T47D (cell line): ENCODE measurements at regions not wholly inside any gene's neighbourhood (a gene's known extent, or its start where the extent isn't known, plus 50 kb on each side); places are given as distances from the start of the nearest gene placed in this dataset.

Experiments used
- DNase-seq, 2 experiments: peaks; one replicate each; pipeline versions ENCODE4 v3.0.0 to v3.0.0-alpha.2; 2011 to 2012; ENCODE audit warnings: low read depth in 1 of 2, low spot score in 1 of 2
- JUND ChIP-seq: IDR thresholded peaks from 2 replicates; pipeline ENCODE4 v1.6.1; 2012; ENCODE audit warnings: low read depth
- in situ Hi-C: cut with HindIII; loops from 2 replicates; pipeline ENCODE4 v1.10.0; 2016; ENCODE audit warnings: low sequenced_read_pairs, low pct_unique_long_range_greater_than_20kb

DNA sequence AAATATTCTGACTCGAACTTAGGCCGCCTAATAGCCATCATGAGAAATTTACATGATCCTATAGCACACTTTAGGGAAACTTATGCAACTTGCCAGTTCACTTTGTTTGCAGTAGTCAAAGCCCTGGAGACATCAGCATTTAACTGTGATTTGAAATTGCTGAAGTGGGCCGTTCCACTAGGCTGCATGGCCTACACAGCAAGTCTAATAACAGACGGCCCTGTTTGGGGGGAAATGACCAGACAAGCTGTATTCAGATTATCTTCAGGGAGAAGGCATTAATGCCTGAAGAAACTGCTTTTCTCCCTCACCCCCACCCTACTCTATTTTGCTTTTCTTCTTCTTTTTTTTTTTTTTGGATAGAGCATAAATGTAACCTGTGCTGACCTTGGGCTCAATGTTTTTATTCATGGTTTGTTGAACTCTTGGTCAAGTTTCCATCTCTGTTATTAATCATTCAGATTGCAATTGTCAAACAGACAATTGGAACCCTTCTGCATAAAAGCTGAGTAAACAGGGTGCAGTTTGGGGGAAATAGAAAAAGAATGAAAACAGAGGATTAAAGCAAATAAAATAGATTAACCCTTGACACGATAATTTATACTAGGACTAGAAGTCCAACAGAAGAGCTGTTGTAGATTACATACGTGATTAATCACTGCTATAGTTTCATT lies 1928.2 kb upstream of the WWC1 start:
- no peak for TF ChIP-seq JUND
- no peak for DNase-seq
- in situ Hi-C loops = no loop called here

DNA sequence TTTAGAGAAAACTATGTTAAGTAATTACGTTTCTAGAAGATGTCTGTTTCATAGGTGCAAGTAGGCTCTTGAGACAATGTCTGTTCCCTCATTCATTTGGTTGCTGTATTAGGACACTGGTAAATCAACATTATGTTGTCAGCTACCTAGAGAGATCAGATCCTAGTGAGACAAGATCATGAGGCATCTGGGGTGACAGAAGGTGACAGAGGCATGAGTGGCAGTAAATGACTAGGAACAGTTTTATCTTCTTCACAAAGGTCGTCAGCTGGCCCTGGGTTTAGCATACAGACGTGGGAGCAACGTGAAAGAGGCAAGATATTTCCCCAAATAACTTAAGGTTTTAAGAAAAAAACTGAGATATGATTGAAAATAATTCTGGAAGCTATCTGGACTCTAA lies 1926.3 kb upstream of the WWC1 start:
- in situ Hi-C loops = no loop called here
- DNase-seq = no peak
- TF ChIP-seq JUND = no peak

DNA sequence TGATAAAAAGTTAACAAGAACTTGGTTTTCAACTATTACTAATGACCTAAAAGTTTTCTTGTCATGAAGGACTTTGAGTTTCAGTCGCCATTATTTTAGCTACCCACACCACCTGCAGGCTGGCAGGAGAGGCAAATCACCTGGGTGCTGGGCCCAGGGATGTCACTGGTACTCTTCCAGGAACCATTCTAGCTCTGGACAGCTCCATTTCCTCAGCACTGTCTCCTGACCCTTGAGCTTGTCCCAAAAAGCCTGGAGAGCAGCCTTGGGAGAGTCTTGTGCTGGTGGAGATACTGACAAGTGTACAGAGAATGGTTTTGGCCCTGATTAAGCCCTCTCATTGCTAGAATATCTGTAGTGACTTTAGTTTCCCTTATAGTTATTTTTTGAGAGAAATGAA lies 1924.1 kb upstream of the WWC1 start:
- DNase-seq = peak in 1 of 2 experiments; percentile 66
- TF ChIP-seq JUND = no peak
- in situ Hi-C loops = no loop called here

DNA sequence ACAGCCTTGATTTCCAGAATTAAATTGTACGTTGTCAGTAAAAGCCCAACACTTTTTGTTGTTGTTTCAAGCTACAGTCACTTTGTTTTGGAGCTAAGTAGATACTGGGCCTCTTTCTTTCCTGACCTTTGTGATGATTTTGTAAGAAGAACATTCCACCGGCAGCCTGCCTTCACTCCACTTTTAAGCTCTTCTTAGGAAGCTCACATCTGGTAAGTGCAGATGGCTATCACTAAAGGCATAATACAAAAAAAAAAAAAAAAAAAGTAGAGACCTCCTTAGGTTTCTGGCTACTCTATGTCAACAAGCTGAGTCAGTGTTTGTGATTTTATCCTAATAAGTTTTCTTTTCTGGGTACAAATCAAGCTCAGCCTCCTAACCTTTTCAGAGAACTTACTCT lies 1922.1 kb upstream of the WWC1 start:
- DNase-seq = no peak

DNA sequence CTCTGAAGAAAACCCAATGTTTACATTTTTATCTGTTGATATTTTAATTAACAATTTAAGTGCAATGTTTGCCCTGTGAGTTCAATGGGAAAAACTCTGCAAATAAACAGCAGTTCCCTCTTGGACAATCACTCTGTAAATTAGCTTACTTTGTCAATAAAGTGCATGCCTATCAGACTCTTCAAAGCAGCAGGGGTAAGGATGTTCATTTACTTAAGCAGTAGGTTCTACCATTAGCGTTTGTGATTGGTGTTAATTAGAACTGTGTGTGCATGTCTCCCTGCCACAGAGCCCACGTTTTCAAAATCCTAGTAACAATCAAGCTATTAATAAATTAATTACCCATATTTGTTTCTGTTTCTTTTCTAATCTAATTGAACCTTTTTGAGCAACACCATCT lies 1921.6 kb upstream of the WWC1 start:
- TF ChIP-seq JUND = no peak
- in situ Hi-C loops = no loop called here
- no peak for DNase-seq

More for the DNA sequence above, 1922.1 kb upstream of the WWC1 start:
- no peak for TF ChIP-seq JUND
- in situ Hi-C loops = no loop called here

DNA sequence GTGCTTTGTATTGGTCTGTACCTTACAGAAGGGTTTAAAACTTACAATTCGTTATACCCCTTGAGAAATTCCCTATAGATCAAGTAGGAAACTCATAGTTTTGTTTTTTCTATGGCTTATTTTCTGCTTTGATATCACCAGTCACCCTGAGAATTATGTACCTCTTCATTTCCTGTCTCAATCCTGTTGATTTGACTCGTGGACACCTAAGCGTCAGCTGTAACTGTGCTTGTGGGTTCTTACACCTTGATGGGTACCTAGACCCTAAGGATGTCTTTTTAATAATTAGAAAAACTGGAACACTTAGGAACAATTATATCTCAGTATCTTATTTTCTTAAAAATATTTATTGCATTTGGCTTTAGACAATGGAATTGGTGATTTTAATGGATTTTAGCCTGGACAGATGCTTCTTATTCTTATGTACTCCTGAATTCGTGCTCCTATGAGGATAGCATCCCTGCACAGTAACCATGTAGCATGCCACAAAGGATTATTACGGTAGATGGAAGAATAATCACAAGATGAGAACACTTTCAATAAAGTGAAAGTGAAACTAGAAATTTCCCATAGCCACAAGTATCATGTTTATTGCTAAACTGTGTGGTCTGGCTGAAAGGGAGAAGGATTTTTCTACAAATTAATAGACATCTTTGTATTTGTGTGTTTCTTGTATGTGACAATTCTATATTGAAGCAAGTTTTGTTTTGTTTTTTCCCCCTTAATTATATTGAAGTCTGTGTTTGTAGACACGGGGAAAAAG lies 1920.3 kb upstream of the WWC1 start:
- DNase-seq = peak in 1 of 2 experiments; percentile 47
- in situ Hi-C loops = no loop called here
- TF ChIP-seq JUND = no peak

DNA sequence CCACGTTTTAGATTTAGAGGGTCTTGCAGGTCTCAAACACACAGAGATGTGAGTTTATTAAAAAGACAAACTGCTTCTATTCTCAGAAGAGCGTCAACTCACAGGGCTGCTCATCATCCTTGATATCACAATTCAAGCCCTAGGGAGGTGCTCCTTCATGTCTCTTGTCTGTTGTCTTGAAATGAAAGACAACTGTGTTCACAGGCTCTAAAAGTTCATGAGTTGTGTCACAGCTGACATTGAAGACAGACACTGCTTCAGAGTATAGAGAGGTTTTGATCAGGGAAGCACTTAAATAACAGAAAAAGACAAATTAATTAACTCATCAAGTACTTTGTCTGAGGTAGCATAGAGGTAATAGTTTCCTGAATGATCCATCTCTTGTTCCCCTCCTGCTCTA lies 1917.6 kb upstream of the WWC1 start:
- in situ Hi-C loops = no loop called here
- DNase-seq = no peak
- no peak for TF ChIP-seq JUND

DNA sequence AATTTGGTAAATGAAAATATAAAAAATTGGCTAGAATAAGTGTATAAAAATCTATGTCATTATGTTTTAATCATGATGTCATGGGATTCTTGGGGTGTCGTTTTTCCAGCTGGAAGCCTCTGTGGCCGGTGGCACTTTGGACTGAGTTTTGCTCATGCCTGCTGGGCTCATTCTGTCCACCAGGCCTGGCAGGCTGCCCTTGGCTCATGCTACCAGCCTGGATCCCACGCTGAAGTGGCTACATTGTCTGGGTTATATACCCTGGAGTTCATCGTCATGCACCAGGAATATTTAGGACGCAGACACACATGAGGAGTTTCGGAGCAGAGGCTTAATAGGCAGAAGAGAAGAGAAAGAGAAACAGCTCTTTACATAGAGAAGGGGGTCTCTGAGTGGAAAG lies 1913.7 kb upstream of the WWC1 start:
- in situ Hi-C loops = no loop called here
- DNase-seq = peak in 1 of 2 experiments; percentile 76
- no peak for TF ChIP-seq JUND

DNA sequence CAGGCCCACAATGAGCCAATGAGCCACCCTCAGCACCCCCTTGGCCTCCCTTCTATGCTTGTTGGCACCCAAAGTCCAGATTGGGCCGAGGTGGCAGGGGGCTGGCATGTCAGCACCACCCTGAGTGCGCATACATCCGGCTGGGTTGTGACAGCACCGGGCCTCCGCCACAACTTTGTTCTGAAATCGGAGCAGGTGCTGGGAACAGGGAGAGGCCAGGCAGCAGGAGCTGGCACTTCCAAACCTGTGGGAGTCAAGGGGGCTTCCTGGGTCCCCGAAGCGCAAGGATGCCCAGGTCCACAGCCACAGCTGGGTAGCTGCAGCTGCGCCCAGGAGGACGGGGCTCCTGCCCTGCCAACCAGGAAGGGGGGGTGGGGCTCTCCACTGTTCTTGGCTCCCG lies 1911.9 kb upstream of the WWC1 start:
- no peak for TF ChIP-seq JUND
- in situ Hi-C loops = no loop called here
- DNase-seq = no peak

DNA sequence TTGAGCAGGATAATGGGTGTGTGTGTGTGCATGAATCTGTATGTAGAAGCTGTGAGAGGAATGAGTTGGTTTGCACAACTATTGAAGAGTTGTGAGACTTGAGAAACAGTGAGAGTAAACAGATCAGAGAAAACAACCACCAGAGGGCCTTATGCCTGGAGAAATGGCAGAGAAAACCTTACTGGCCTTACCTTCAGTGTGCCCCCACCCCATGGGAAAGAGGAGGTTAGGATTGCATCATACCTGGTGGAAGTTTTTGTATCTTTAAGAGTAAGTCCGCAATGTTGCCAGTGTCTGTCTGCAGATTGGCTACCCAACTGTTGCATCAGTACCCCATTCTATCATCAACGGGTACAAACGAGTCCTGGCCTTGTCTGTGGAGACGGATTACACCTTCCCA lies 1909.4 kb upstream of the WWC1 start:
- in situ Hi-C loops = no loop called here
- TF ChIP-seq JUND = no peak
- peak in 1 of 2 experiments; percentile 58 for DNase-seq

DNA sequence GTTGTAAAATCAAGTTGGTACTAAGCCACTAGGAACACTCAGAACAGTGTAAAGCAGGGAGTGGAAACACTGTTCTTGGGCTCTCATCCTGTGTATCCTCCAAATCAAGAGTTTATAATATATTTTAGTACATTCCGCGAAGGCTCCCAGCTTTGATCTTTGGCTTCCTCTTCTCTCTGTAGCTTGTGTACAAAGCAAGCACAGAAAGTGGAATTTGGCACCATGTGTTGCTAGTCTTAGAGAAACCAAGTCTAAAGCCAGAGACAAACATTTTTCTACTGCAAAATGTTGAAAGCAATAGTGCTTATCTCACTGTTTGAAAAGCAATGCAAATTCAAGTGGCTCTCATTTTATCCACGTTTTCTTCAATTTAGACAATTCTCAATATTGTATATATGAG lies 1893.3 kb upstream of the WWC1 start:
- no peak for TF ChIP-seq JUND
- DNase-seq = no peak
- in situ Hi-C loops = no loop called here

DNA sequence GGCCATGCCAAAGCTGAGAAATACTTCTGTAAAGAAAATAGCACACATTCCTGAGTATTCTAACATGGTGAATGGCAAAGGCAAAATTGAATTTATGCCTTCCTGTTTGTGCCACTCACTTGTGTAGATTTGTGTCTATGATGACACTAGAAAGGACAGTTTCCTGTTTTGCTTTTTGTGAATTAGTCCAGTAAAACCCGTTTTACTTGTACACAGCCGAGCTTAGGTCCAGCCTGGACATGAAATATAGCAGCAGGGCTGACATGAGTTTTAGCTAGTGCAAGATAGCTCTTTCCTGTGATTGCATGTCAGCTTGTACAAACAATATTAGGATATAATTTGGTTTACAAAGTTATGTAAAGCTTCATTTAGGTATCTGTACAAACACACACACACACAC lies 1891.7 kb upstream of the WWC1 start:
- no peak for TF ChIP-seq JUND
- in situ Hi-C loops = no loop called here
- peak in 1 of 2 experiments; percentile 79 for DNase-seq

DNA sequence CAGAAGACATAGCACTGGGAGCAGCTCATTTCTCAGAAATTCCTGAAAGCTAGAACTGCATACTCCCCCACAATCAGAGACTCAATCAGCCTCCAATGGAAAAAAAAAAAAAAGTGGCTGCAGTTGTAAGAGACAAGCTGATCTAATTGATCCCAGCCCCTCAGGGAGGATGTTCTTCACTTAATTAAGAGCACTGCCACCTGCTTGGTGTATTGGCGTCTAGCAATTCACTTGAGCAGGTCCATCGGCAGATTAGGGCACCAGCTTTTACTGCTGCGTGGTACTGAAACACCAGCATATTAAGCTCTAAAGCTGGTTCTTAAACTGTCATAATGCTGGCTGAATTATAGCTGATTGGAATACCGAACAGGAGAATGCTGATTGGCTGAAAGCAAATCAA lies 1890.1 kb upstream of the WWC1 start:
- TF ChIP-seq JUND = no peak
- in situ Hi-C loops = no loop called here
- DNase-seq = no peak

DNA sequence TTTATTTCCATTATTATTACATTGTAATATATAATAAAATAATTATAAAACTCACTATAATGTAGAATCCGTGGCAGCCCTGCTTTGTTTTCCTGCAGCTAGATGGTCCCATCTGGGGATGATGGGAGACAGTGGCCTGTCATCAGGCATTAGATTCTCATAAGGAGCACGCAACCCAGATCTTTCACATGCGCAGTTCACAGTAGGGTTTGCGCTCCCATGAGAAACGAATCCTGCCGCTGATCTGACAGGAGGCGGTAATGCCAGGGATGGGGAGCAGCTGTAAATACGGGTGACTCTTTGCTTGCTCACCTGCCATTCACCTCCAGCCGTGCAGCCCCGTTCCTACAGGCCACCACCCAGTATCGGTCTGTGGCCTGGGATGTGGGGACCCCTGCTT lies 1879.3 kb upstream of the WWC1 start:
- in situ Hi-C loops = no loop called here
- TF ChIP-seq JUND = no peak
- DNase-seq = no peak
